Activated CD8-positive, alpha-beta T cell treated with anti-CD3 and anti-CD28 coated beads for 36 hours (primary cell): ENCODE measurements at regions not wholly inside any gene's neighbourhood (a gene's known extent, or its start where the extent isn't known, plus 50 kb on each side); places are given as distances from the start of the nearest gene placed in this dataset.

Source experiments
- ATAC-seq: fragments of 200-7000 bp; cut with Tn5 transposase; one replicate; pipeline ENCODE4 v1.10.0; 2021; ENCODE audit warnings: mild to moderate bottlenecking, moderate library complexity
- CTCF ChIA-PET: fragments of 350-600 bp; sonication (Branson Sonifier 250); formaldehyde crosslinking; loops from one replicate; lab custom pipeline; 2021; ENCODE audit warnings: antibody characterized with exemption; lab: Charles Lee
- POLR2A ChIA-PET: fragments of 350-600 bp; sonication (Branson Sonifier 250); formaldehyde crosslinking; loops from one replicate; lab custom pipeline; 2021; ENCODE audit warnings: antibody characterized with exemption; lab: Charles Lee
- DNase-seq: peaks from one replicate; pipeline ENCODE4 v3.0.0-alpha.2; 2020
- H3K27ac Mint-ChIP-seq: one replicate; pipeline ENCODE4 v1.8.0; 2021; ENCODE audit warnings: mild to moderate bottlenecking, mixed read lengths
- H3K27me3 Mint-ChIP-seq: one replicate; pipeline ENCODE4 v1.8.0; 2021; ENCODE audit warnings: mixed read lengths
- H3K36me3 Mint-ChIP-seq: one replicate; pipeline ENCODE4 v1.8.0; 2021; ENCODE audit warnings: low read depth, mixed read lengths
- H3K4me1 Mint-ChIP-seq: one replicate; pipeline ENCODE4 v1.8.0; 2021; ENCODE audit warnings: low read depth, mixed read lengths
- H3K4me3 Mint-ChIP-seq: one replicate; pipeline ENCODE4 v1.8.0; 2021; ENCODE audit warnings: mild to moderate bottlenecking, moderate library complexity, mixed read lengths
- H3K9me3 Mint-ChIP-seq: one replicate; pipeline ENCODE4 v1.8.0; 2021; ENCODE audit warnings: mixed read lengths
- intact Hi-C: fragments of 100-400 bp; cut with micrococcal nuclease; formaldehyde crosslinking; loops from one replicate; pipeline ENCODE4 v1.10.0; 2022
- TF ChIP-seq, protein P1 (sequence below): fragments of 200-600 bp; IDR thresholded peaks from one replicate; pipeline ENCODE4 v1.8.0; 2022; ENCODE audit warnings: antibody characterized with exemption, mild to moderate bottlenecking

DNA sequence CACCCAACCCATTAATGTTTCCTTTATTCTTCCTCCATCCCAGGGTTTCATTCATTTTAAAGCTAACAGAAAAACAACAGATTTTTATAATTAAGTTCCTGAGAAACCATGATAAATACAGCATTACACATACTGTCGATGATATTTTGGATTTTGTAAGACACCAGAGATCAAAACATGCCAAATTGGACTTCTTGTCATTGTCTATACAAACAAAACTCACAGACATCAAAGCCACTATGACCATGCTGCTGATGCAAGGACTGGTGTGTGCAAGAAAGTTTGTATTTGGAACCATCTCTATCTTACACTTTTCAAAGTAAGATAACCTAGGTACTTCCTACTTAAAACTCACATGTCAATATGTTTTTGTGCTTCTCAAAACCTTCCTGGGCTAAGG is 294.0 kb upstream of the UGT8 start:
- TF ChIP-seq, protein P1, sequence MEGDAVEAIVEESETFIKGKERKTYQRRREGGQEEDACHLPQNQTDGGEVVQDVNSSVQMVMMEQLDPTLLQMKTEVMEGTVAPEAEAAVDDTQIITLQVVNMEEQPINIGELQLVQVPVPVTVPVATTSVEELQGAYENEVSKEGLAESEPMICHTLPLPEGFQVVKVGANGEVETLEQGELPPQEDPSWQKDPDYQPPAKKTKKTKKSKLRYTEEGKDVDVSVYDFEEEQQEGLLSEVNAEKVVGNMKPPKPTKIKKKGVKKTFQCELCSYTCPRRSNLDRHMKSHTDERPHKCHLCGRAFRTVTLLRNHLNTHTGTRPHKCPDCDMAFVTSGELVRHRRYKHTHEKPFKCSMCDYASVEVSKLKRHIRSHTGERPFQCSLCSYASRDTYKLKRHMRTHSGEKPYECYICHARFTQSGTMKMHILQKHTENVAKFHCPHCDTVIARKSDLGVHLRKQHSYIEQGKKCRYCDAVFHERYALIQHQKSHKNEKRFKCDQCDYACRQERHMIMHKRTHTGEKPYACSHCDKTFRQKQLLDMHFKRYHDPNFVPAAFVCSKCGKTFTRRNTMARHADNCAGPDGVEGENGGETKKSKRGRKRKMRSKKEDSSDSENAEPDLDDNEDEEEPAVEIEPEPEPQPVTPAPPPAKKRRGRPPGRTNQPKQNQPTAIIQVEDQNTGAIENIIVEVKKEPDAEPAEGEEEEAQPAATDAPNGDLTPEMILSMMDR: no peak
- ChIA-PET CTCF (no interaction called here), POLR2A (no interaction called here)
- DNase-seq (no peak), ATAC-seq (no peak)
- Mint-ChIP-seq H3K4me1 (no peaks in the 10 kb centered on the region), H3K9me3 (no peaks in the 10 kb centered on the region), H3K4me3 (no peak overlapping the region), H3K27ac (no peak overlapping the region), H3K36me3 (no peaks in the 10 kb centered on the region), H3K27me3 (peaks cover 4% of the 10 kb centered on the region)
- intact Hi-C loops: no loop called here

DNA sequence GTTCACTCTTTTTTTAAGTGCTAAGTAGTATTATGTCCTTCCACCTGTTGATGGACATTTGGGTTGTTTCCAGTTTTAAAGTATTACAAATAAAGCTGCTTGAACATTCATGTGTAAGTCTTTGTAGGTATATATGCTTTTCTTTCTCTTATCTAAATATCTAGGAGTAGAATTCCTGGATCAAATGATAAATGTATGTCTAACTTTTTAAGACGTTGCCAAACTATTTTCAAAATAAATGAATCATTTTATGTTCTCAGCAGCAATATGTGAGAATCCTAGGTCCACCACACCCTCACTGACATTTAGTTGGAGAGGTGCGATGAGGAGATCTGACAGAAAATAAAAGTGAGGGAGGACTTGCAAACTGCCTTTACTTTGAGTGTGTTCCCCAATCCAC is 291.7 kb upstream of the UGT8 start:
- CTCF ChIA-PET: no interaction called here
- ATAC-seq: no peak
- TF ChIP-seq, protein P1: no peak
- Mint-ChIP-seq H3K36me3 (no peaks in the 10 kb centered on the region), H3K9me3 (no peaks in the 10 kb centered on the region), H3K27ac (no peak overlapping the region), H3K4me3 (no peak overlapping the region), H3K4me1 (no peaks in the 10 kb centered on the region), H3K27me3 (peaks cover 4% of the 10 kb centered on the region)
- intact Hi-C loops: no loop called here
- no peak for DNase-seq
- POLR2A ChIA-PET: no interaction called here

DNA sequence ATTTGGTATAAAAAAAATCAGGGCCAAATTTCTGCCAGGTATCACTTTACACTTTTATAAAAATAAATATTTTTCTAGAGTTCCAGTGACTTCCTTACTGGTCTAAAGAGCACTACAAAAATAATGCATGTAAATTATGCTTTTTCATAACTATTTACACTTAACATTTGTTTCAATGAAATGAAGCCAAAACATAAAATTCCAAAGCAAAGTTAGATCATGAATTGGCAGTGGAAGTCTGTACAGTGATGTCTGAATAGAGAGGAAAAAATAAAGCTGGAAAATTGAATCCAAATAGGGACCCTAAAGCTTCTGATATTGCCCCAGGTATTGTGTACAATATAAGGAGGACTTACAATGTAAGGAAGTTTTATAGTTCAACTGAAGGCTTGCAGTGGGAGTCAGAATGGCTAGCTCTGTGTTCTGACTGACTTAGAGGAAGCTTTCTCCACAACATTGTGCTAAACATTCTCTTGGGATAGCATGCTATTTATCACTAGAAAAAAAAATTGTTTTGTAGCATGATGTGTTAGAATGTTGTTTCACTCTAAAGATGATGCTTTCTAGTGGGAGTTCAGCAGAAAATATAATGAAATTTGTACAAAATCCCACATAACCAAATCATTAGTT is 288.2 kb upstream of the UGT8 start:
- ATAC-seq (no peak), DNase-seq (no peak)
- peaks cover 4% of the 10 kb centered on the region for H3K27me3 Mint-ChIP-seq
- POLR2A ChIA-PET: no interaction called here
- no peaks in the 10 kb centered on the region for H3K4me1 Mint-ChIP-seq
- no peak overlapping the region for H3K4me3 Mint-ChIP-seq
- TF ChIP-seq, protein P1: no peak
- intact Hi-C loops: no loop called here
- H3K27ac Mint-ChIP-seq: no peak overlapping the region
- H3K9me3 Mint-ChIP-seq: no peaks in the 10 kb centered on the region
- CTCF ChIA-PET: no interaction called here
- H3K36me3 Mint-ChIP-seq: no peaks in the 10 kb centered on the region

DNA sequence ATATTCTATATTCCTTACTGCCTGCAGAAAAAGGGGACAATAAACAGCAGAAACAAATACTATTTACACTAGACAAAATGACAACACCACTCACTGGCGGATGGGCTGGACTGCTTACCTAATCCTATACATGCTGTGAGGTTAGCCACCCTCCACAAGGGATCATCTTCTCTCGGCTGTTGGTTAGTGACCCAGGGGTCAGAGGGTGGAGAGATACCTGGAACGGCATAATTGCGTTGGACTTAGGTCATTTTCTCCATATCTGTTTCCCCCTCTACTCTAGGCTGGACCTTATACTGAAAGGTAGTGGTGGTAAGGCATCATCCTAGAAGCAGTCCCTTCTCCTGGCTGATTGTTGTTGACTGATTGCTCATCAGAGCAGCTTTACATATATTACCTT is 286.8 kb upstream of the UGT8 start:
- DNase-seq (no peak), ATAC-seq (no peak)
- H3K4me3 Mint-ChIP-seq: no peak overlapping the region
- ChIA-PET CTCF (no interaction called here), POLR2A (no interaction called here)
- TF ChIP-seq, protein P1: no peak
- H3K27me3 Mint-ChIP-seq: peaks cover 3% of the 10 kb centered on the region
- H3K4me1 Mint-ChIP-seq: no peaks in the 10 kb centered on the region
- H3K27ac Mint-ChIP-seq: no peak overlapping the region
- intact Hi-C loops: no loop called here
- H3K9me3 Mint-ChIP-seq: no peaks in the 10 kb centered on the region
- H3K36me3 Mint-ChIP-seq: no peaks in the 10 kb centered on the region

DNA sequence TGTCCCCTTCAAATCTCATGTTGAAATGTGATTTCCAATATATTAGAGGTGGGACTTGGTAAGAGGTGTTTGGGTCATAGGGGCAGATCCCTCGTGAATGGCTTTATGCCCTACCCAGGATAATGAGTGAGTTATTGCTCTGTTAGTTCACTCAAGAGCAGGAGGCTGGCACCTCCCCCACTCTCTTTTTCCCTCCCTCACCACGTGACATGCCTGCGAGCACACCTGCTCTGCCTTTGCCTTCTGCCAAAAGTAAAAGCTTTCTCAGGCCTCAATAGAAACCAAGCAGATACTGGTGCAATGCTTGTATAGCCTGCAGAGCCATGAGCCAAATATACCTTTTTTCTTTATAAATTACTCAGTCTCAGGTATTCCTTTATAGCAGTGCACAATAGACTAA is 286.3 kb upstream of the UGT8 start:
- DNase-seq (no peak), ATAC-seq (no peak)
- intact Hi-C loops: no loop called here
- Mint-ChIP-seq H3K27ac (no peak overlapping the region), H3K9me3 (no peaks in the 10 kb centered on the region), H3K4me3 (no peak overlapping the region), H3K36me3 (no peaks in the 10 kb centered on the region), H3K27me3 (peaks cover 3% of the 10 kb centered on the region), H3K4me1 (no peaks in the 10 kb centered on the region)
- CTCF ChIA-PET: no interaction called here
- TF ChIP-seq, protein P1: no peak
- POLR2A ChIA-PET: no interaction called here
